VCaP (cell line): ENCODE measurements at regions not wholly inside any gene's neighbourhood (a gene's known extent, or its start where the extent isn't known, plus 50 kb on each side); places are given as distances from the start of the nearest gene placed in this dataset.

Source experiments
- H3K27ac ChIP-seq: fragments of 450-650 bp; 2 replicates; pipeline ENCODE4 v1.5.1; 2017
- CTCF ChIP-seq: fragments of 450-650 bp; conservative IDR thresholded peaks from 2 replicates; pipeline ENCODE4 v1.5.1; 2017; ENCODE audit warnings: mild to moderate bottlenecking, moderate library complexity

DNA sequence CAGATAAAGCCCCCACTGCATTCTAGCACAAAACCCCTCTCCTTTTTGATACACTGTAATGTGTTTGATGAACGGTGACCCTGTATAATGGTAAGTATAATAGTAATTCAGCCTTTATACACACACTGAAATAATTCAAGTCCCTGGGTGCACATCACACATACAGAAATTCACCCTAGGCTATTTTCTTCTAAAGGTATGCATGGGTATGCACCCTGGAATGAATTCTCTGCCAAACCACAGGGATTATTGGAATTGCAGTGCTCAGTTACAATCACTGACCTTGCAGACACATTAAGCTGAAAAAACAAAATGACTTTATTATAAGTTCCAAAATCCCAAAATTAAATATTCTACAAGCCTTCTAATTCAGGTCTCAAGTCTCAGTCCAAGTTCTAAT is 245.9 kb upstream of the FAT3 start:
- TF ChIP-seq CTCF = no peak
- H3K27ac ChIP-seq = no peak overlapping the region

GRCh38 chr11:91972665-91973266 is 251.9 kb upstream of the FAT3 start:
- H3K27ac ChIP-seq = no peak overlapping the region
- TF ChIP-seq CTCF = no peak

DNA sequence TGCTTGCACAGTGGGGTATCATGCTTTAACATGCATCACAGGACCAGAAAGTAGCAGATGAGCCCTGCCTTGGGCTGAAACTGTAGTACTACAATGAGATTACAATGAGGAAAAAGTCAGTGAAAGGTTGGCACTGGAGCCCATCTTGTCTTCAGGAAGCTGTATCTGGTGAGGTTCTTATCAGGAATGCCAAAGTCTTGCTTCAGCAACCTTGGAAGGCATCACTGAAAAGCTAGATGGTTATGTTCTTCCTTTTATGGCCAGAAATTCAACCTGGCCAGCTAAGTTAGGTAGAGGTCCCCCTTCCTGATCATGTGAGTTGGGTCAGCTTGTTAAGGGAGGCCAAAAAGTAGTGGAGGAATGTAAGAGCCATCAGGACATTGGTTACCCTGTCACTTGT is 254.0 kb upstream of the FAT3 start:
- TF ChIP-seq CTCF = no peak
- H3K27ac ChIP-seq = no peak overlapping the region

GRCh38 chr11:91969486-91969885 is 255.1 kb upstream of the FAT3 start:
- no peak for TF ChIP-seq CTCF
- no peak overlapping the region for H3K27ac ChIP-seq

DNA sequence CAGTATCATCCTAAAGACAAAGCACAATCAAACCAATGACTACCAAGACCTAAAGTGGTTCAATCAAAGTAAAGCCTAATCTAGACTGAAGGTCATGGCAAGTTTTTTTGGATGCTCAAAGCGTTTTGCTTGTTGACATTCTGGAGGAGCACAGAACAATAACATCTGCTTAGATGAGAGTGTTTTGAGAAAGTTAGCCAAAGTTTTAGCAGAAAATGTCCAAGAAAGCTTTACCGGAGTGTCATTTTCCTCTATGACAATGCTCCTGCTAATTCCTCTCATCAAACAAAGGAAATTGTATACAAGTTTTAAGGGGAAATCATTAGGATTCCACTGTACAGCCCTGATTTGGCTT is 256.9 kb upstream of the FAT3 start:
- H3K27ac ChIP-seq = no peak overlapping the region
- no peak for TF ChIP-seq CTCF

DNA sequence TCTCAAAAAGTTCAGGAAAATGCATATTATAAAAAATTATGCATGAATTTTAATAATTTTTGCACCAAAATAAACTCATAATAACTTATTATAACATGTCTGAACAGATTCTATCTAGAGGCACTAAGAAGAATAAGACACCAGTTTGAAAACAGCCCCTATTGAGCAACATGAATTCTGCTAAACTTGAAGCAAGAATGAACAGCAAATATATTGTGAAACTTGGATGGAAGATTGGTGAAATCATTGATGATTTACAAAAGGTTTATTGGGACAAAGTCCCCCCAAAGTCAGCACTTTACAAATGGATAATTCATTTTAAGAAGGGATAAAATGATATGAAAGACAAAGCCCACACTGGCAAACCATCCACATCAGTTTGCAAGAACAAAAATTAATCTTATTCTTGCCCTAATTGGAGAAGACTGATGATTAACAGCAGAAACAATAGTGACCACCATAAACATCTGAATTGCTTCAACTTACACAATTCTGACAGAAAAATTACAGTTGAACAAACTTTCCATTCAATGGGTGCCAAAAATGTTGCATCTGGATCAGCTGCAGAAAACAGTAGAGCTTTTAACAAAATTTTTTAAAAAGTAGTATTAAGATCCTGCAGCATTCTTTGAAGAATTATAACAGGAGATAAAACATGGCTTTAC is 257.5 kb upstream of the FAT3 start:
- no peak for TF ChIP-seq CTCF

GRCh38 chr11:91966368-91966767 is 258.2 kb upstream of the FAT3 start:
- no peak overlapping the region for H3K27ac ChIP-seq
- TF ChIP-seq CTCF = no peak

More for the DNA sequence above, 257.5 kb upstream of the FAT3 start:
- no peak overlapping the region for H3K27ac ChIP-seq
